C4-2B (cell line): ENCODE measurements at regions not wholly inside any gene's neighbourhood (a gene's known extent, or its start where the extent isn't known, plus 50 kb on each side); places are given as distances from the start of the nearest gene placed in this dataset.

ENCODE experiments used
- CTCF ChIP-seq: fragments of 450-650 bp; conservative IDR thresholded peaks from 2 replicates; pipeline ENCODE4 v1.5.1; 2017; ENCODE audit warnings: mild to moderate bottlenecking
- ZFX ChIP-seq: fragments of 450-650 bp; IDR thresholded peaks from 2 replicates; pipeline ENCODE4 v1.6.1; 2017

GRCh38 chr1:51048670-51049069 lies 53.4 kb upstream of the C1orf185 start:
- TF ChIP-seq CTCF (no peak), ZFX (no peak)
